ENCODE measurements at regions not wholly inside any gene's neighbourhood (a gene's known extent, or its start where the extent isn't known, plus 50 kb on each side); places are given as distances from the start of the nearest gene placed in this dataset.

- H3K9me3 ChIP-seq (ENCODE audit: control insufficient read depth in 4 of 4, insufficient read depth in 3 of 4, low read length in 3 of 4), result no peaks in the 10 kb centered on the region
- WGBS, 2 donors, result 91 to 97% methylated on average over 8 of the region's 8 CpGs
- ATAC-seq (ENCODE audit: insufficient read depth, low FRiP score), result no peak
- H3K27me3 ChIP-seq (ENCODE audit: control insufficient read depth in 3 of 3, insufficient read depth in 3 of 3, low read length in 2 of 3), result no peaks in the 10 kb centered on the region
- H3K4me1 ChIP-seq (ENCODE audit: control insufficient read depth in 5 of 5, insufficient read depth in 5 of 5, low read length in 5 of 5), result peaks cover 0 to 15% (median 5%) of the 10 kb centered on the region in 5 donors
- no peak overlapping the region for H3K27ac ChIP-seq (ENCODE audit: low read depth in 1 of 2, low read length in 1 of 2)
- H3K36me3 ChIP-seq (ENCODE audit: control insufficient read depth in 4 of 4, insufficient read depth in 4 of 4, low read length in 4 of 4), result no peaks in the 10 kb centered on the region
- no peak overlapping the region for H3K4me3 ChIP-seq
- H3K9ac ChIP-seq (ENCODE audit: insufficient read depth in 1 of 2, low read length in 2 of 2), result no peak overlapping the region
- DNase-seq, result no peak
- TF ChIP-seq CTCF (IDR thresholded peaks at IDR 0.05; ENCODE audit: control extremely low read depth, extremely low read depth), result no peak
These were observed 182.7 kb downstream of the BLID start for GRCh38 chr11:121933294-121933693.

GRCh38 chr11:121932646-121933185, 183.3 kb downstream of the BLID start:
- 93 to 94% methylated on average over 3 of the region's 3 CpGs for WGBS, 2 donors

GRCh38 chr11:121931748-121932352, 184.2 kb downstream of the BLID start:
- ATAC-seq (ENCODE audit: insufficient read depth, low FRiP score) (no peak), DNase-seq (no peak)
- peaks cover 0 to 17% (median 5%) of the 10 kb centered on the region in 5 donors for H3K4me1 ChIP-seq (ENCODE audit: control insufficient read depth in 5 of 5, insufficient read depth in 5 of 5, low read length in 5 of 5)
- WGBS, 2 donors, result 75 to 86% methylated on average over 4 of the region's 4 CpGs
- H3K27me3 ChIP-seq (ENCODE audit: control insufficient read depth in 3 of 3, insufficient read depth in 3 of 3, low read length in 2 of 3), result no peaks in the 10 kb centered on the region
- no peak overlapping the region for H3K9ac ChIP-seq (ENCODE audit: insufficient read depth in 1 of 2, low read length in 2 of 2)
- no peak overlapping the region for H3K4me3 ChIP-seq
- no peak overlapping the region for H3K27ac ChIP-seq (ENCODE audit: low read depth in 1 of 2, low read length in 1 of 2)
- no peaks in the 10 kb centered on the region for H3K36me3 ChIP-seq (ENCODE audit: control insufficient read depth in 4 of 4, insufficient read depth in 4 of 4, low read length in 4 of 4)
- no peaks in the 10 kb centered on the region for H3K9me3 ChIP-seq (ENCODE audit: control insufficient read depth in 4 of 4, insufficient read depth in 3 of 4, low read length in 3 of 4)
- TF ChIP-seq CTCF (IDR thresholded peaks at IDR 0.05; ENCODE audit: control extremely low read depth, extremely low read depth), result no peak

More at GRCh38 chr11:121932646-121933185, 183.3 kb downstream of the BLID start:
- peaks cover 0 to 17% (median 5%) of the 10 kb centered on the region in 5 donors for H3K4me1 ChIP-seq (ENCODE audit: control insufficient read depth in 5 of 5, insufficient read depth in 5 of 5, low read length in 5 of 5)
- ATAC-seq (ENCODE audit: insufficient read depth, low FRiP score), result no peak
- no peak overlapping the region for H3K4me3 ChIP-seq
- no peaks in the 10 kb centered on the region for H3K36me3 ChIP-seq (ENCODE audit: control insufficient read depth in 4 of 4, insufficient read depth in 4 of 4, low read length in 4 of 4)
- no peak for TF ChIP-seq CTCF (IDR thresholded peaks at IDR 0.05; ENCODE audit: control extremely low read depth, extremely low read depth)
- no peaks in the 10 kb centered on the region for H3K27me3 ChIP-seq (ENCODE audit: control insufficient read depth in 3 of 3, insufficient read depth in 3 of 3, low read length in 2 of 3)
- no peak for DNase-seq
- H3K27ac ChIP-seq (ENCODE audit: low read depth in 1 of 2, low read length in 1 of 2), result no peak overlapping the region
- H3K9ac ChIP-seq (ENCODE audit: insufficient read depth in 1 of 2, low read length in 2 of 2), result no peak overlapping the region
- H3K9me3 ChIP-seq (ENCODE audit: control insufficient read depth in 4 of 4, insufficient read depth in 3 of 4, low read length in 3 of 4), result no peaks in the 10 kb centered on the region
